Progenitor cell of endocrine pancreas (in vitro differentiated cells): ENCODE measurements at regions not wholly inside any gene's neighbourhood (a gene's known extent, or its start where the extent isn't known, plus 50 kb on each side); places are given as distances from the start of the nearest gene placed in this dataset.

Experiments
- DNase-seq: peaks from one replicate; pipeline ENCODE4 v3.0.0; 2021; ENCODE audit warnings: low spot score; ENCODE audit not compliant: unreplicated experiment
- H3K27ac Mint-ChIP-seq: 2 replicates; pipeline ENCODE4 v1.8.0; 2021; ENCODE audit warnings: mild to moderate bottlenecking, moderate library complexity, mixed read lengths
- H3K27me3 Mint-ChIP-seq: 2 replicates; pipeline ENCODE4 v1.8.0; 2021; ENCODE audit warnings: mixed read lengths
- H3K36me3 Mint-ChIP-seq: 2 replicates; pipeline ENCODE4 v1.8.0; 2022; ENCODE audit warnings: mixed read lengths; ENCODE audit not compliant: insufficient read depth
- H3K4me1 Mint-ChIP-seq: 2 replicates; pipeline ENCODE4 v1.8.0; 2021; ENCODE audit warnings: low read depth, mixed read lengths
- H3K4me3 Mint-ChIP-seq: 2 replicates; pipeline ENCODE4 v1.8.0; 2021; ENCODE audit warnings: low read depth, mild to moderate bottlenecking, moderate library complexity, mixed read lengths
- H3K9me3 Mint-ChIP-seq: 2 replicates; pipeline ENCODE4 v1.8.0; 2021; ENCODE audit warnings: low read depth, mixed read lengths
- CTCF ChIP-seq: fragments of 200-600 bp; sonication (generic); IDR thresholded peaks from one replicate; pipeline ENCODE4 v1.5.0; 2021; ENCODE audit warnings: antibody characterized with exemption, mild to moderate bottlenecking; ENCODE audit not compliant: unreplicated experiment

- no peaks in the 10 kb centered on the region for H3K4me1 Mint-ChIP-seq
- H3K36me3 Mint-ChIP-seq, result no peaks in the 10 kb centered on the region
- TF ChIP-seq CTCF, result no peak
- H3K27me3 Mint-ChIP-seq, result peaks cover 11% of the 10 kb centered on the region
- H3K9me3 Mint-ChIP-seq, result no peaks in the 10 kb centered on the region
- H3K27ac Mint-ChIP-seq, result no peak overlapping the region
- DNase-seq, result no peak
- no peak overlapping the region for H3K4me3 Mint-ChIP-seq
Observed at GRCh38 chr9:109916316-109916715, 136.3 kb downstream of the PALM2AKAP2 start.

GRCh38 chr9:109918339-109919163 is 138.6 kb downstream of the PALM2AKAP2 start:
- Mint-ChIP-seq H3K4me3 (no peak overlapping the region), H3K9me3 (no peaks in the 10 kb centered on the region), H3K27ac (no peak overlapping the region), H3K4me1 (no peaks in the 10 kb centered on the region), H3K27me3 (peaks cover 11% of the 10 kb centered on the region), H3K36me3 (no peaks in the 10 kb centered on the region)
- DNase-seq, result no peak
- no peak for TF ChIP-seq CTCF

- Mint-ChIP-seq H3K36me3 (no peaks in the 10 kb centered on the region), H3K27me3 (peaks cover 10% of the 10 kb centered on the region), H3K4me1 (no peaks in the 10 kb centered on the region), H3K9me3 (no peaks in the 10 kb centered on the region), H3K4me3 (no peak overlapping the region), H3K27ac (no peak overlapping the region)
- DNase-seq, result no peak
- TF ChIP-seq CTCF, result no peak
Observed at GRCh38 chr9:109919736-109920408, 139.9 kb downstream of the PALM2AKAP2 start.

- H3K36me3 Mint-ChIP-seq, result no peaks in the 10 kb centered on the region
- no peaks in the 10 kb centered on the region for H3K4me1 Mint-ChIP-seq
- no peak overlapping the region for H3K4me3 Mint-ChIP-seq
- no peak overlapping the region for H3K27ac Mint-ChIP-seq
- H3K27me3 Mint-ChIP-seq, result peaks cover 10% of the 10 kb centered on the region
- no peak for DNase-seq
- TF ChIP-seq CTCF, result no peak
- no peaks in the 10 kb centered on the region for H3K9me3 Mint-ChIP-seq
Observed at GRCh38 chr9:109922617-109923470, 142.8 kb downstream of the PALM2AKAP2 start.

GRCh38 chr9:109923471-109923760 is 143.4 kb downstream of the PALM2AKAP2 start:
- no peak overlapping the region for H3K27ac Mint-ChIP-seq
- peaks cover 8% of the 10 kb centered on the region for H3K27me3 Mint-ChIP-seq
- no peak overlapping the region for H3K4me3 Mint-ChIP-seq
- DNase-seq, result no peak
- H3K36me3 Mint-ChIP-seq, result no peaks in the 10 kb centered on the region
- H3K9me3 Mint-ChIP-seq, result no peaks in the 10 kb centered on the region
- no peaks in the 10 kb centered on the region for H3K4me1 Mint-ChIP-seq
- TF ChIP-seq CTCF, result no peak
